Thymus (tissue), 11 donors: ENCODE measurements at regions not wholly inside any gene's neighbourhood (a gene's known extent, or its start where the extent isn't known, plus 50 kb on each side); places are given as distances from the start of the nearest gene placed in this dataset.

Experiments used
- DNase-seq, 9 donors: peaks; one replicate each; pipeline ENCODE4 v3.0.0-alpha.2; 2013; ENCODE audit warnings: low spot score in 9 of 9, low read depth in 6 of 9, missing footprints in 1 of 9
- H3K27ac ChIP-seq, 2 donors: one replicate each; pipeline ENCODE4 v1.5.1; 2013; ENCODE audit warnings: control low read depth in 1 of 2, low read depth in 1 of 2, low read length in 1 of 2, mild to moderate bottlenecking in 1 of 2, moderate library complexity in 1 of 2
- H3K27me3 ChIP-seq, 2 donors: one replicate each; pipeline ENCODE4 v1.5.1; 2013; ENCODE audit warnings: low read length in 1 of 2; ENCODE audit not compliant: control insufficient read depth in 2 of 2, insufficient read depth in 1 of 2
- H3K36me3 ChIP-seq, 2 donors: one replicate each; pipeline ENCODE4 v1.5.1; 2013; ENCODE audit warnings: low read length in 1 of 2, mild to moderate bottlenecking in 1 of 2, moderate library complexity in 1 of 2; ENCODE audit not compliant: control insufficient read depth in 2 of 2, insufficient read depth in 2 of 2
- H3K4me1 ChIP-seq, 2 donors: one replicate each; pipeline ENCODE4 v1.5.1; 2013; ENCODE audit warnings: low read length in 2 of 2; ENCODE audit not compliant: control insufficient read depth in 2 of 2, insufficient read depth in 2 of 2
- H3K4me3 ChIP-seq, 2 donors: one replicate each; pipeline ENCODE4 v1.5.1; 2013; ENCODE audit warnings: low read length in 2 of 2, control low read depth in 1 of 2, mild to moderate bottlenecking in 1 of 2
- H3K9me3 ChIP-seq, 2 donors: one replicate each; pipeline ENCODE4 v1.5.1; 2013; ENCODE audit warnings: low read length in 1 of 2, mild to moderate bottlenecking in 1 of 2; ENCODE audit not compliant: control insufficient read depth in 2 of 2, insufficient read depth in 1 of 2
- WGBS: extraction: QIAGEN DNeasy Blood & Tissue Kit; methylation state at CpG from one replicate; pipeline ENCODE4 v1.1.7; 2013; 5-methylcytosine and 5-hydroxymethylcytosine counted together
- donor health status: healthy.

DNA sequence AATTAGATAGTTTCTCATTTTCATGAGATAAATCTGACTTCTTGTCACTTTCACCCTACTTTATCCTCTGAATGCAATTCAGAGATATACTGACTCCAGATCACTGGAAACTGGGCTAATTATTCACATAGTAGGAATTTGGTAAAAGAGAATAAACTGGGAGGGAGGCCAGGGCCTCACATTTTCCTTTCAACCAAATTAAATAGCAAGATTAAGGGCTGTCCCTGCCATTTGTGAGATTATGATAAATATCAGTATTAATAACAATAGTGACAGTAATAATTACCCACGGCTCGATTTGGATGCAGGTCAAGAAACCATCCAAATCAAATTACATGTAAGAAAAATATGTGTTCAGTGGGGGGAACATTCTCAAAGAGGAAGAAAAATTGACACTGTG is 140.5 kb downstream of the CD83 start:
- Histone ChIP-seq H3K4me1 (peaks cover 10 to 51% of the 10 kb centered on the region in 2 donors), H3K36me3 (no peaks in the 10 kb centered on the region), H3K27ac (no peak overlapping the region), H3K9me3 (peaks cover 0 to 4% of the 10 kb centered on the region in 2 donors), H3K4me3 (no peak overlapping the region), H3K27me3 (no peaks in the 10 kb centered on the region)
- DNase-seq = no peak
- WGBS = 96% methylated on average over 2 of the region's 2 CpGs

DNA sequence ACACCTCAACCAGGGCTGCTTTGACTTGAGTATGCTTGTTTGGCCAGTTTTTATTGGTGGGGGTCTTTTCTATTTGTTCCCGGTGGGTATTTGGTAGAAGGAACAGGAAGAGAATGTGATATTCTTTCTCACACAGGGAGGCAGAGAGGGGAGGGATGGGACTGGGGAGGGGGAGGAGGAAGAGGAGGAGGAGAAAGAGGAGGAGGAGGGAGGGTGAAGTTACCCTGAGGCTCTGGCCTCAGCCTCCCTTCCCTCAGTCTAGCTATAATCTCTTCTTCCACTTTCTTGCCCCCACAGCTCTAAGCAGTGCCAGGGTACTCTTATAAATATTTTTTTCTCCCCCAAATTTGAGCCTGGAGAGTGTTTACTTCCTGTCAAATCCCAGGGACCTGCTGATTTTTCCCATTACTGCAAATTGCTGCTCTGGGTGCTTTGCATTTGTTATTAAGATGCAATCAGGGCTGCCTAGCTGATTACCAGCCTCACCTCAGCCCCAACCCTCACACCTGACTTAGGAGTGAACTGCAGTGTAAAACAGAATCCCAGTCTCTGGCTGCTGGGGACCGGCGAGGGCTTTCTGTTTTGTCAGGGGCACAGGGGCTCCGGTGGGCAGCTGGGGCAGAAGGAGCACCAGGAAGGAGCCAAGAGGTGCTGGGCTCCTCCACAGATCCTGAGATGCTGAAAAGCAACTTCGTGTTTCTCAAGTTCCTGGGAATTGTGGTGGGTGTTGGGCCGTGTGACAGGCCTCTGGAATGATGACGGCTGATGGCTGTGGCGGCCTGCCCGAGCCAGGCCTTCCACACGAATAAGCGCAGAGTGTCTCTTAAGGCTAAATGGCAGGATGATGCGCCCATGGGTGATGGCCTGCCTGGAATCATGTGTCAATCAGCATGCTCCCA is 141.4 kb downstream of the CD83 start:
- DNase-seq = no peak
- H3K9me3 ChIP-seq = peaks cover 0 to 5% of the 10 kb centered on the region in 2 donors
- no peaks in the 10 kb centered on the region for H3K27me3 ChIP-seq
- H3K27ac ChIP-seq = no peak overlapping the region
- no peak overlapping the region for H3K4me3 ChIP-seq
- 94% methylated on average over 12 of the region's 12 CpGs for WGBS
- no peaks in the 10 kb centered on the region for H3K36me3 ChIP-seq
- peaks cover 10 to 44% of the 10 kb centered on the region in 2 donors for H3K4me1 ChIP-seq

DNA sequence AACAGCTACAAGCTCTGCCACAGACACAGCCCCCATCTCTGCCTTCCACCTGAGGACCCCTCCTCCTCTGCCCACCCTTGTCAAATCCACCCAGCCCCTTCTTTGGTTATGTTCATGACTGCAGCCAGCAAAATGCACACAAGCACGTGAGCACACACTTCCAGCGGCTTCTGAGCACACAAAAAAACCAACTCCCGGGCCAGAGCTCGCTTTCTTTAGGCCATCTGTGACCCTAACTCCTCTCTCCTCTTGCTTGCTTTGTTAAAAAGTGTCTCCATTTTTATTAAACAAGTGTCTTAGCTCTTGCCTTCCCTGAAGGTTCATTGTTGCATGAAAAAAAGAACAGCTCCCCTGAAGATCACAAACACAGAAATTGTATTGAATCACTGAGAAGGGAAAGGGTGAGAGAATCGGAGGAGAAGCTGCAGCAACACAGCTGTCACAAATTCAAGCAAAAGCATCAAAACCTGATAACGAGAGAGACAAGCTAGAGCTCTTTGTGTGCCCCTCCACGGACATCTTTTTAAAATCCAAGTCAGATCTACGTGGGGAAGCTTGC is 142.1 kb downstream of the CD83 start:
- Histone ChIP-seq H3K36me3 (no peaks in the 10 kb centered on the region), H3K4me3 (no peak overlapping the region), H3K4me1 (peaks cover 4 to 37% of the 10 kb centered on the region in 2 donors), H3K27ac (peak overlapping the region in 1 of 2 donors; percentile 8), H3K9me3 (peaks cover 1 to 8% of the 10 kb centered on the region in 2 donors), H3K27me3 (no peaks in the 10 kb centered on the region)
- no peak for DNase-seq
- 90% methylated on average over 8 of the region's 8 CpGs for WGBS

DNA sequence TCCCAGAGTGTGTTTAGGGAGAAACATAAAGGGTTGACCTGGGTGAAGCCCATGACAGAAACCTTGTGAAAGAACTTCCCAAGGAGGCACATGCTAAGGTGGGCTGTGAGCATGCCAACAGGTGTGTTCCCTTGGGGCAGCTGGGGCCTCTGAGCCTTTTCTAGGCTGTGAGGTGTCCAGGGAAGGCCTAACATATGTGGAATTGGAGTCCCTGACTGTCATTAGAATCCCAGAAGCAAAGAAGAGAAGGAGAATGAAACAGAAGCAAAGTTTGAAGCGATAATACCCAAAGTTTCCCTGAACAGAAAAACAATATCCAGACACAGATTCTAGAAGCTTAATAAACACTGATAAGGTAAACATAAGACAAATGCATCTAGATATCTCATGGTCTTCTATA is 143.3 kb downstream of the CD83 start:
- no peak for DNase-seq
- no peak overlapping the region for H3K27ac ChIP-seq
- no peaks in the 10 kb centered on the region for H3K27me3 ChIP-seq
- no peak overlapping the region for H3K4me3 ChIP-seq
- H3K36me3 ChIP-seq = no peaks in the 10 kb centered on the region
- 95% methylated on average over 1 of the region's 1 CpG for WGBS
- H3K9me3 ChIP-seq = peaks cover 1 to 14% of the 10 kb centered on the region in 2 donors
- peaks cover 8 to 42% of the 10 kb centered on the region in 2 donors for H3K4me1 ChIP-seq

DNA sequence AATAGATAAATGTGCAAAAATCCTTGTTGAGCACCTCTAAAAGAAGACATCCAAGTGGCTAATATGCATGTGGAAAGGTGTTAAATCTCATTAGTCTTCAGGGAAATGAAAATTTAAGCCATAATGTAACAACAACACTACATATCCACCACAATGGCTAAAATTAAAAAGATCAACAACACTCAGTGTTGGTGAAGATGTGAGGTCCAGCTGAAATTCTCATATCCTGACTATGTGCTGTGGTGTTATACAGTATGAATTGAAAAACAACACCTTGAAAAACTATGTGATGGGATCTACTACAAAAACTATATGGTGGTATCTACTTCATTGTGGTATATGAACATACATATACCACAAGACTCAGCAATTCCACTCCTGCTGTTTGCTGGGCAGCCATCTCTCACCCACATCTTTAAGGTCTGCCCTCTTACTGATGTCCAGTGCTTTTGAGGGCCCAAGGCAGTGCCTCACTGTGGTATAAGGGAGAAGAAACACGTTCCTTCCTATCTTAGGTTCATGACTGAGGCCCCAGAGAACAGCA is 146.4 kb downstream of the CD83 start:
- H3K36me3 ChIP-seq = no peaks in the 10 kb centered on the region
- H3K4me1 ChIP-seq = peaks cover 11 to 29% of the 10 kb centered on the region in 2 donors
- WGBS = 97% methylated on average over 1 of the region's 1 CpG
- peaks cover 1 to 14% of the 10 kb centered on the region in 2 donors for H3K9me3 ChIP-seq
- DNase-seq = no peak
- no peaks in the 10 kb centered on the region for H3K27me3 ChIP-seq
- H3K27ac ChIP-seq = no peak overlapping the region
- H3K4me3 ChIP-seq = no peak overlapping the region

DNA sequence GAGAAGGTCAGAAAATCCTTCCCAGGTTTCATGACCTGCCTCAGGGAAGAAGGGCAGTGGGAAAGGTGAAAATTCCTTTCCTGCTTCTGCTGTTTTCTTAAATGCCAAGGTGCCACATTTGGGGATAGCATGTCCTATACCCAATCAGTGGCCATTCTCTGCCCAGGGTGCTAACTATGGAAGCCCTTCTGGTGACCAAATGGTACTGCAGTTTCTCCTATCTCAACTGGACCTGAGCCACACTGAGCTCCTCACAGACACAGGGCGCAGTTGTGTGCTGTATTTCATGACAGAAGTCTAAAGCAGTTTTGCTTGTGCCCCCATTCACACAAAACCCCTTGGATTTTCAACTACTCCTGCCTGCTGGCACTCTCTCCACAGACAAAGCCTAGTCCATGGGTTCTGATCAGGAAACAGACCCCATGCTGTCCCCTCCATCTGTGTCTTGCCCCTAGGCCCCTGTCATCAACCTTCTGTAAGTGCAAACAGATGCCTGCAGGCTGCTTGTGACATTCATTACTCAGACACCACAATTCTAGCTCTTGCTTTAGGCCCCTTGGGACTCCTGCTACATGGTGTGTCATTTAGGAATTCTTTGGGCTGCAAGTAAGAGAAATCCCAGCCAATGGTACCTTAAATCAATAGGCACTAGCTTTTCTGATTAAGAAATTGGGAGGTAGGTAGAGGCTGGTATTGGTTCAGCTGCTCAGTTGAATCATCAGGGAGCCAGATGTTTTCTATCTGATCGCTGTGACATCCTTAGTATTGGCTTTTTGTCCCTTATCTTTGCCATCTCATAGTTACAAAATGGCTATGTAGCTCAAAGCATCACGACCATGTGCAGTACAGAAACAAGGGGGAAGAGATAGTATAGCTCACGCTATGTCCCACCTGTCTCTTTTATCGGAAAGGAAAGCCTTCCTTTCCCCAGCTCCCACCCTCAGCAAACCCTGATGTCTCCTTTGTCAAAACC is 147.8 kb downstream of the CD83 start:
- DNase-seq = no peak
- H3K9me3 ChIP-seq = peaks cover 1 to 18% of the 10 kb centered on the region in 2 donors
- WGBS = 56% methylated on average over 5 of the region's 5 CpGs

DNA sequence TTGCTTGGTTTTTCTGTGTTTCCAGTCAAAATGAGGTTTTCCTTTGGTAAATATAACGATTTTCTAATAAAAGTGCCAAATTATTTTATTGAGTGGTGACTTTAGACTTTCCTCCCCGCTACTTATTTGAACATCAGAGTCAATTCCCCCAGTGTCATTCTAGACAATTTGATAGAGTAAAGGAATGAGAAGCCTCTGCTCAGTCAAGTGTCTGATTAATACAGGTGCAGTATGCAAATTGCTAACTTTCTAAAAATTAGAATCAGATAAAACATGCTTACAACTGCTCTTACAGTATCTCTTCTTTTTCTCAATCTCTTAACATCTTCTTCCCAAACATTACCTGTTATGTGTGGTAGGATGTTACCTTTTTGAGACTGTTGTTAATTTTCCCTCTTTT is 148.7 kb downstream of the CD83 start:
- Histone ChIP-seq H3K27ac (peak overlapping the region in 1 of 2 donors; percentile 38), H3K4me3 (no peak overlapping the region), H3K27me3 (no peaks in the 10 kb centered on the region), H3K9me3 (peaks cover 1 to 17% of the 10 kb centered on the region in 2 donors), H3K36me3 (no peaks in the 10 kb centered on the region), H3K4me1 (peaks cover 27 to 41% of the 10 kb centered on the region in 2 donors)
- DNase-seq = no peak
- WGBS = 93% methylated on average over 2 of the region's 2 CpGs

More for the DNA sequence above, 147.8 kb downstream of the CD83 start:
- no peak overlapping the region for H3K4me3 ChIP-seq
- H3K27ac ChIP-seq = peak overlapping the region in 1 of 2 donors; percentile 38
- H3K36me3 ChIP-seq = no peaks in the 10 kb centered on the region
- H3K4me1 ChIP-seq = peaks cover 20 to 31% of the 10 kb centered on the region in 2 donors
- no peaks in the 10 kb centered on the region for H3K27me3 ChIP-seq

DNA sequence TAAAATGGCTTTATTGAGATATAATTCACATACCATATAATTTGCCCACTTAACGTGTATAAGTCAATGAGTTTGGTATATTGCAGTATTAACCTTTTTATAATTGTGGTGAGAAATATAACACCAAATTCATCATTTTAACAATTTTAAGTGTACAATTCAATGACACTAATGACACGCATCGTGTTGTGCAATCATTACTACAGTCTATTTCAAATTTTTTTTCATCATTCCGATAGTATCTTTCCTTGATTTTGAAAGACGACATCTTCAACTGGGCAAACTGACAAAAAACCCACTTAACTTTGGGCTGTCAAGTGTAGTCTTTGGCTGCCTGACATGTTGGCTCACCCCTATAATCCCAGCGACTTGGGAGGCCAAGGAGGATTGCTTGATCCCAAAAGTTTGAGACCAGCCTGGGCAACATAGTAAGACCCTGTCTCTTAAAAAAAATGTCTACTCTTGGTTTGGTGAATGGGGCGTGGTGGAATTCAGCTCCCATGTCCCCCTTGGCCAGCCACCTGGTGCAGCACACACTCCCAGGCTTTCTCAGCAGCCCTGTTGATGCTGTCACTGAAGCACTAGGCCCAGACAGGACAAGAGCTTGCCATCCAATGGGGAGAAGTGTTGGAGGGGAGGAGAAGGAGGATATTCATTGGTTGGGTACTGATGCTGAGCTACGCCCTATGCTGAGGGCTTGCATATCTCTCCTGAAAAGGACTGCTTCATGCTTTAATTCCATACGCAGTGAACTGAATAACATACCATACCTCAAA is 150.5 kb downstream of the CD83 start:
- Histone ChIP-seq H3K27me3 (no peaks in the 10 kb centered on the region), H3K4me3 (no peak overlapping the region), H3K4me1 (peaks cover 29 to 43% of the 10 kb centered on the region in 2 donors), H3K9me3 (peaks cover 3 to 27% of the 10 kb centered on the region in 2 donors), H3K27ac (no peak overlapping the region), H3K36me3 (no peaks in the 10 kb centered on the region)
- DNase-seq = no peak
- 98% methylated on average over 9 of the region's 9 CpGs for WGBS
